Sigmoid colon (tissue), 4 donors: ENCODE measurements at regions not wholly inside any gene's neighbourhood (a gene's known extent, or its start where the extent isn't known, plus 50 kb on each side); places are given as distances from the start of the nearest gene placed in this dataset.

Experiments used
- EP300 ChIP-seq, 4 donors: sonication (generic); formaldehyde crosslinking; IDR thresholded peaks; one replicate each; pipeline ENCODE4 v1.6.1; 2017; ENCODE audit warnings: antibody characterized with exemption in 4 of 4
- POLR2A ChIP-seq, 2 donors: fragments of 450-650 bp; IDR thresholded peaks; one replicate each; pipeline ENCODE4 v1.6.1; 2016; ENCODE audit warnings: antibody characterized with exemption in 2 of 2, mild to moderate bottlenecking in 2 of 2, moderate library complexity in 2 of 2
- POLR2AphosphoS5 ChIP-seq, 4 donors: sonication (generic); formaldehyde crosslinking; IDR thresholded peaks; one replicate each; pipeline ENCODE4 v1.6.1; 2017; ENCODE audit warnings: antibody characterized with exemption in 4 of 4
- TF ChIP-seq, protein P1 (sequence below), 4 experiments: fragments of 450-650 bp in 3 of 4; fragments of 200-600 bp in 1 of 4; IDR thresholded peaks; one replicate each; pipeline ENCODE4 v1.5.1; 2016 to 2019; ENCODE audit warnings: antibody characterized with exemption in 4 of 4, mild to moderate bottlenecking in 3 of 4, moderate library complexity in 2 of 4

DNA sequence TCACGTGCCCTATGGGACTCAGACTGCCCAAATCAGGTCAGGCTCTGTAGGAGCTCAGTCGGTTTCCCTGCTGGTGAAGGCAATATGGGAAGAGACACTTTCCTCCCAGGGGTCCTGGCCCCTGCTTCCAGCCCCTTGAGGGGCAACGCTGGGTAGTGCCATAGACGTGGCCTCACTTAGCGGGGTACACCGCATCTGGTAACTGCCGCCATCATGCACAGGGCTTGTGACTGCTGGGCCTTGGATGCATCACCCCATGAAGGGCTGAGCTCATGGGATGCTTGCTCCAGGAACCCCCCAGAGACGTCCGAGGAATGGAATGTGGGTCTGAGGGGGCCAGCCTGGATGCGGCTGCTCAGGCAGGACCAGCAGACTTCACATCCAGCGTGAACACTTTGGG is 127.3 kb upstream of the HDAC4 start:
- TF ChIP-seq, protein P1, sequence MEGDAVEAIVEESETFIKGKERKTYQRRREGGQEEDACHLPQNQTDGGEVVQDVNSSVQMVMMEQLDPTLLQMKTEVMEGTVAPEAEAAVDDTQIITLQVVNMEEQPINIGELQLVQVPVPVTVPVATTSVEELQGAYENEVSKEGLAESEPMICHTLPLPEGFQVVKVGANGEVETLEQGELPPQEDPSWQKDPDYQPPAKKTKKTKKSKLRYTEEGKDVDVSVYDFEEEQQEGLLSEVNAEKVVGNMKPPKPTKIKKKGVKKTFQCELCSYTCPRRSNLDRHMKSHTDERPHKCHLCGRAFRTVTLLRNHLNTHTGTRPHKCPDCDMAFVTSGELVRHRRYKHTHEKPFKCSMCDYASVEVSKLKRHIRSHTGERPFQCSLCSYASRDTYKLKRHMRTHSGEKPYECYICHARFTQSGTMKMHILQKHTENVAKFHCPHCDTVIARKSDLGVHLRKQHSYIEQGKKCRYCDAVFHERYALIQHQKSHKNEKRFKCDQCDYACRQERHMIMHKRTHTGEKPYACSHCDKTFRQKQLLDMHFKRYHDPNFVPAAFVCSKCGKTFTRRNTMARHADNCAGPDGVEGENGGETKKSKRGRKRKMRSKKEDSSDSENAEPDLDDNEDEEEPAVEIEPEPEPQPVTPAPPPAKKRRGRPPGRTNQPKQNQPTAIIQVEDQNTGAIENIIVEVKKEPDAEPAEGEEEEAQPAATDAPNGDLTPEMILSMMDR (IDR thresholded peaks at IDR 0.05): no peak
- TF ChIP-seq EP300 (IDR thresholded peaks at IDR 0.05): no peak
- TF ChIP-seq POLR2A (IDR thresholded peaks at IDR 0.05): no peak
- TF ChIP-seq POLR2AphosphoS5 (IDR thresholded peaks at IDR 0.05): no peak
